Stromal cell of bone marrow (primary cell): ENCODE measurements at regions not wholly inside any gene's neighbourhood (a gene's known extent, or its start where the extent isn't known, plus 50 kb on each side); places are given as distances from the start of the nearest gene placed in this dataset.

Source experiments
- DNase-seq: peaks from one replicate; pipeline ENCODE4 v3.0.0-alpha.2; 2012; ENCODE audit warnings: low read depth

DNA sequence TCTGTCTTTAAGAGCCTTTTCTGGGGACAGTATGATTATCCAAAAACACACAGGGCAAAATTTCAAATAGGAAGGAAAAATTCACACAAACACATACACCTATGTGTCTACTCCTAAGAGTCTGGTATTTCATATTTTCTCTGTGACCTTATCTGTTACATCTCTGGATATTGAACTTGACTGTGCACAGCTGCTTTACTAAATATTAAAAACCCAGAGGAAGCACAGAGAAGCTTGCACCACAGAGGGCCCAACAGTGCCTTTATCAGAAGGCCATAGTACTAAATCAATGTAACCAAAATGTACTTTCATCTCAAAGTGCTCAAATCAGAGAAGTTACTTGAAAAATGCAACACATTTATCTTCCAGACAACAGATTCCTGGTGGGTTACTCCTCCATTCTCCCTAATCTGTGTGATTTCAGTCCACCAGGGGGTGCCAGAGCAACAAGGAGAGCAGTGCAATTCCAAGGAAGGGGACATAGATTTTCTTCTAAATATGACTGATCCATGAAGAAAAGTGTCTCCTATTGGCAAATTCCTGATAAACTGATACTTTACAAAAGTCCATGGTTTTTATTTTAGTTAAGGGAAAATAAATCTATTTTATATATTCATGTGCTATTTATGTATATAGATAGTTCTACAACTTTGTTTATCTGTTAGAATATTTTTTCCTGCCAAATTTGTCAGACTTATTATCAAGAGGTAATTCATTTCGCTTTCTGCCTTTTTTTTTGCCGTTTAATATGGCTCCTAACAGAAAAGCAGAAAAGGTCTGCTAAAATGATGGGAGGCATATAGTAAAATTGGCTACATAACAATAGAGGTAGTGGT lies 617.6 kb downstream of the LRFN5 start:
- peak; percentile 66 for DNase-seq

DNA sequence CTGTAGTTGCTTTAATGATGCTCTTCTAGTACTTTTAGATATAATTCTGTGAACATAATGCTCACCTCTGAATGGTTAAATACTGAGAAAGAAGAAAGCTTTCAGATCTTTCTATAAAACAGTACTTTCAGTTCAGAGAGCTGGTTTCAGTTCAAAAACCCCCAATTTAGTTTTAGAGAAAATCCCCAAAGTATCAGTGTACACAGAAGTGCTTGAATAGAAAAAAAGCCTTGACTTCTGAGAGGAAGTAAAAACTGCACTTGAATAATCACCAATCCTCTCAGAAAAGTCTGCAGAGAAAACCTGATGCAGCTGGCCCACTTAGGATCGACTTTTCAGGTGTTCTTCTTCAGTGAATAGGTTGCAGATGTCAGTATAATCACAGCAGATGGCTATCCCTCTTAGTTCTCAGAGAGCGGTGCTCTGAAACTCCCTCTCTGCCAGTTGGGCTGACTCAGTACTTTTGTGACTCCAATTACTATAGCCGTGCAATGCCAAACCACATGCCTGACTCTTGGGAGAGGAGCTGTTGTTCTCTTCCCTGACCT lies 616.3 kb downstream of the LRFN5 start:
- peak; percentile 86 for DNase-seq

DNA sequence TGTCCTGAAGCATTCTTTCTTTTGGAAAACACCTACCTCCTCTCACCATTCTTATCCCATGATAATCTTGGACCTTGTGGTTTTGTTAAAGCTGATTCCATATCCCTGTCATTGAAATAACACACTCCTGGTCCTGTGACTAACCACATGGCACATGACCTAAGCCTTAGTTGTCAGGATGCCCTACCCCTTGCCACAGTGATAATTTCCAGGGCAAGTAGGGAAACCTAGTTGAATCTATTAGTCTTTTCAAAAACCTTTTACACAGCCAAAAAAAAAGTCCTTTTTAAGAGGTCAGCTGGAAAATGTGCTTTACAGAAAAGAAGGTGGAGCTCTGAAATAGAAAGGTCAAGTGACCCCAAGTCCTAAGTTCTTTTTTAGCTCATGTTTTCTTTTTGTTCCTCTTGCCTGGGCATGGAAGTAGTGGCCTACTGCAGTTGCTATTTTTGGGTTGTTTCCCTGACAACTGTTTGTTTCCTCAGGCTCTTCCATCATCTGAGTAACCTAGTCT lies 608.4 kb downstream of the LRFN5 start:
- peak; percentile 91 for DNase-seq

DNA sequence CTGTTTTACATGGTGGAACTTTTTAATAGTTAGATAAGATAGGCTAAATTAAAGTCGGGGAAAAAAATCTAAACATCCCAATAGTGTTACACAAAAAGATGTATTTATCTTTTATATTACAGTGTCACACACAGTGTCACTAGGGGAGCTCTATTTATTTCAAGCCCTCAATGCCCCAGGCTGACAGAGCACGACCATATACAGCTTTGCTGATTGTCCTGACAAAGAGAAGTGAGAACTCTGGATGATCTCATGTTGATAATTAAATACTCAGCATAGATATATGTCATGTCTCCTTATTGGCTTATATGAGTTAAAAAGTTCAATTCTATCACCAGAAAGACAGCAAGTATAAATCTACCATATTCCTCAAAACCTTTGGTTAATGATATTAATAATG lies 594.3 kb downstream of the LRFN5 start:
- no peak for DNase-seq

DNA sequence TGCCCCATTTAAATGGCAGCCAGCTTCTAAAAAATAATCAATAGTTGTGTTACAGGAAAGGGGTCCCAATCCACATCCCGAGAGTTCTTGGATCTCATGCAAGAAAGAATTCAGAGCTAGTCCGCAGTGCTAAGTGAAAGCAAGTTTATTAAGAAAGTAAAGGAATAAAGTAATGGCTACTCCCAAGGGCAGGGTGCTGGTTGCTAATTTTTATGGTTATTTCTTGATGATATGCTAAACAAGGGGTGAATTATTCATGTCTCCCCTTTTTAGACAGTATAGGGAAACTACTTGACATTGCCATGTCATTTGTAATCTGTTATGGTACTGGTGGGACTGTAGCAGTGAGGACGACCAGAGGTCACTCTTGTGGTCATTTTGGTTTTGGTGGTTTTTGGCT lies 591.3 kb downstream of the LRFN5 start:
- no peak for DNase-seq

DNA sequence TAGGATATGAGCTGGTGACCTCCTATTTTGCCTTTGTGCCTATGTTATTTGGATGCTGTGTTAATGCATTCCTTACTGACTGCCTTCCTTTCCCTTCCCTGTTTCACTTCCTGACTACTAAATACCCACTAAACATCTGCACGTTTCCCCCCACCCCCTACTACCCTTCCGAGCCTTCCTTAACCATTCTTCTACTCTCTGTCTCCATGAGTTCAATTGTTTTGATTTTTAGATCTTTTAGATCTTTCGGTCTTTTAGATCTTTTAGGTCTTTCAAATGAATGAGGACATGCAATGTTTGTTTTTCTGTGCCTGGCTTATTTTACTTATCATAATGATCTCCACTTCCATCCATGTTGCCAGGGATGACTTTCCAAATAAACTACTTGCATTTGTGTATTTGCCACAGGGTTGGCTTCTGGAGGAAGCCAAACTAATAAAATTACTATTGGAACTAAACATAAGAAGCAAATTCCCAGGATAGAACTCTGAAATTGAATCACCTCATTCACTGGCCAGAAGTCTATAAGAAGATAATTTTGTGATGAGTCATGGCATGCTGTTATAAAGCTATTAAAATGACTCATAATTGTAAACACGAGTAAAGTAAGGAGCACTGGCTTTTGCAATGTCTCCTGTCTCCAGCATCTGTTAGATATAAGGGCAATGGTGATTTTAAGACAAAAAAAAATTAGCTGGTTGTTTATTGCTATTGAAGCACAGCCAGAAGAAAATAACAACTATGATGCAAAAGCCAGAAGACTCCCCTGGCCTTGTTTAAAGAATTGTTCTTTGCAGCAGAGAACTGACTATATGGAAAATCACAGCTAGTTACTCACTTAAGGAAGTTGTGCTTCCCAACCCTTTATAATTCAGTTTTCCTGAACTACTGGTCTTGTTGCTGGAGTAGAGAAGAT lies 586.3 kb downstream of the LRFN5 start:
- peak; percentile 93 for DNase-seq

DNA sequence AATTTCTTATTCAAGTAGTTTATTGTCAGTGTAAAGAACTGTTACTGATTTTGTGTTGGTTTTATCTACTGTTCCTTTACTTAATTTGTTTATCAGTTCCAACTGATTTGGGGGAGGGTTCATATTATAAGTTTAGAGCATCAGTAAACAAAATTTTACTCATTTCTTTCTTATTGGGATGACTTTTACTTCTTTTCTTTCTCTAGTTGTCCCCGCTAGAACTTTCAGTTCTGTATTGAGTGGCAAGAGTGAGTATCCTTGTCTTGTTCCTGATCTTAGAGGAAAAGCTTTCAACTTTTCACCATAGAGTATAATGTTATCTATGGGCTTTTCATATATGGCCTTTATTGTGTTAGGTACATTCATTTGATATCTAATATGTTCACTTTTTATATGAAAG lies 584.1 kb downstream of the LRFN5 start:
- DNase-seq = no peak

DNA sequence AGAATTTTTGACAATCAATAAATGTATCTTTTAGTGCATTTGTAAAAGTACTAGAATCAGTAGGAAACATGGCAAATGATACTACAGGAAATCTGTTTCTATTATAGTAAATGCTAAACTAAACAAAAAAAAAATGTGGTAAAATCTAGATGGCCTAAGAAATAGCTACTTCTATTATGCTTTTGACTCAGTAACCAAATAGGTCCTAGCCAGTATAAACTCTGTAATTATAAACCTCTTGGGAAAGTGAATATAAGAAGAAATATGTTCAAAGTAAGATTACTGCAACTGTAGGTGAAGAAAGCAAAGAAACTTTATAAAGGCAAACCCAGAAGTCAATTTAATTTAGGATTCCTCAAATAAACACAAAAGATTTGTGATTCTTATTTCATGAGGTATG lies 581.2 kb downstream of the LRFN5 start:
- peak; percentile 27 for DNase-seq

DNA sequence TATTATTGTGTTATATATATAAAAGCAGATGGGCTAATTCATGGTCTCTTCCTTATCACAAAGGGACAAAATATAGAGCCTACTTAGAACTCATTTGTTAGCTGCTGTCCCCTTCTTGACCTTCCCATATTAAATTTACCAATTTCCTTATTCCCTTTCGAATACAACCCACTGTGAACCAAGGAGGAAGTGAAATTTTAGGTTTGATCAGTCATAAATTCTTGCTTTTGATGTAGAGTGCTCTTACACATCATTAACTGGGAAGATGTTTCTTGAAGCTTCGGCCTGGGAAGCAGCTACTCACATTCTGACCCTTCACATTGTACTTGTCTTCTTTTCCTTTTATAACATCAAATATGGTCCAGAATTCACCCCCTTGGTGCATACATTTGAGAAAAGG lies 579.0 kb downstream of the LRFN5 start:
- DNase-seq = no peak

DNA sequence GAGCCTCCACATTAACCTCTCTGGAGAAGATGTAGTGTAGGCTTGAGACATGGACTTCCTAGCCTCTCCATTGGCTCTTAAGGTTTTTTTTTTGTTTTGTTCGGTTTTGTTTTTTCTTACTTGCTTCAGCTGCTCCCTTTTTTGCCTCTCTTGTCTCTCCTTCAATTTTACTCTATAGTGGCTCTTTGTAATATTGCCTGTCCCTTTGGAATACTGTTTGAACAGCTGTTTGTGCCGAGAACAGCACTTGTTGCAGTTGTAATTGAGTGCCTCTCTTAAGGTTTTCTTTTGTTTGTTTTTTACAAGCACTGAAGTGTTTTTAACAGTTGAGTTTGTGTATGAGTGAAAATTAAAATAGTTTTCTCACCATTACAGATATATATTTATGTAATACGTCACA lies 567.7 kb downstream of the LRFN5 start:
- DNase-seq = no peak

DNA sequence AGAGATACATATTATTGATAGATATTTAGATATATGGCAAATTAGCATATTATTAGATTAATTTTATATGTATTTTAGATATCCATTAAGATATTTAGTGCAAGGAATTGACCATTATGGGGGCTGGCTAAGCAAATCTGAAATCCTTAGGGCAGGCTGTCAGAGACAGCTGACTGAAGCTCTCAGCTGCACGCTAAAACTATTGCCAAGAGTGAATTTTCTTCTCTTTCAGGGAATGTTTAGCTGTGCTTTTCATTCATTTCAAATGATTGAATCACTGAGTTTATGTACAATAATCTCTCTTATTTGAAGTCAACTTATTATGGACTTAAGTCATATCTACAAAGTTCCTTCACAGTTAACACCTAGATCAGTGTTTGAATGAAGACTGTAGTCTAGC lies 566.5 kb downstream of the LRFN5 start:
- no peak for DNase-seq

DNA sequence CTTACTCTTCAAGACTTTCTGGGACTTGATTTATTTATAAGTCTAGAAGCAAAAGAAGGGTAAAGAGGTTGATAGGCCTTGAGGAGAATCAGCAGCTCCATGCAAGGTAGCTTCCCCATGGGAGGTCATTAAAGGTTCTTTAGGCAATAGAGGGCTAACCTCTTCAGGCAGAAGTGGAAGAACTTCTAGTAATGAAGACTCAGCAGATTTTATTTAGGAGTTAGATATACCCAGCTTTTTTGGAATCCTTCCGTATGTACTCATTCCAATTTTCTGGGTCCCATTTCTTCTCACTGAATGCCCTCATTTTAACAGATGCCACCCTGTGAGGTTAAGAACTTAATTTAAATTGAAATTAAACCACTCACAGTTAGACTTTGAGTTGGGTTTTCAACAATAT lies 565.6 kb downstream of the LRFN5 start:
- no peak for DNase-seq

DNA sequence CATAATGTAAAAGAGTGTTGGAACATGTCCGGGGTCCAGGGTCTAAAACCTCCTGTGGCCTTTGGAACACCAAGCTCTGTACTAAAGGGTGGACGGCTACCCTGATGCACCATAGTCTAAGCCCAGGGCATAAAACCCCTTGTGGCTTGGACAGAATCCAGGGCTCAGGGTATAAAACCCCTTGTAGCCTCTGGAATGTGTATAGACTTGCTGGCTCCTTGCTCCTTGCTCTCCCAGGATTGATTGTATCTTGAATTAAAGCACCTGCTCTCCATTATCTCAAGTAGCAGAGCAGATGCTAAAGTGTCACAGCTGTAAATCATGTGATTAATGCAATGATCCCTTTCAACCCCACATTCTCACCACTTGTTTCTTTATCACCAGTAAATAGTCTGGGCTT lies 556.5 kb downstream of the LRFN5 start:
- no peak for DNase-seq

DNA sequence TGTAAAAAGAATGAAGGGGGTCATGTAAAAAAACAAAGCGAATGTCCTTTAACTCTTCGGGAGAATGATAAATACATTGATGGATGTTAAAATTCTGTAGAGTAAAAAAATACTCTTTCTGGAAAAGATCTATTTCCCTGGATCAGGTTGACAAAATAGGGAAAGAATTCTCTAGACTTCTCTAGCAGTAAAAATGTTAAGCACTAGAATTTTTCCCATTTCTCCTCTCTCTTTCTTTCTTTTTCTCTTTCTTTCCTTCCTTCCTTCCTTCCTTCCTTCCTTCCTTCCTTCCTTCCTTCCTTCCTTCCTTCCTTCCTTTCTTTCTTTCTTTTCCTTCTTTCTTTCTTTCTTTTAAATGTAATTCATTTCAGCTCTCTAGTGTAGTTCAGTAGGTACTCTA lies 552.5 kb downstream of the LRFN5 start:
- DNase-seq = no peak

DNA sequence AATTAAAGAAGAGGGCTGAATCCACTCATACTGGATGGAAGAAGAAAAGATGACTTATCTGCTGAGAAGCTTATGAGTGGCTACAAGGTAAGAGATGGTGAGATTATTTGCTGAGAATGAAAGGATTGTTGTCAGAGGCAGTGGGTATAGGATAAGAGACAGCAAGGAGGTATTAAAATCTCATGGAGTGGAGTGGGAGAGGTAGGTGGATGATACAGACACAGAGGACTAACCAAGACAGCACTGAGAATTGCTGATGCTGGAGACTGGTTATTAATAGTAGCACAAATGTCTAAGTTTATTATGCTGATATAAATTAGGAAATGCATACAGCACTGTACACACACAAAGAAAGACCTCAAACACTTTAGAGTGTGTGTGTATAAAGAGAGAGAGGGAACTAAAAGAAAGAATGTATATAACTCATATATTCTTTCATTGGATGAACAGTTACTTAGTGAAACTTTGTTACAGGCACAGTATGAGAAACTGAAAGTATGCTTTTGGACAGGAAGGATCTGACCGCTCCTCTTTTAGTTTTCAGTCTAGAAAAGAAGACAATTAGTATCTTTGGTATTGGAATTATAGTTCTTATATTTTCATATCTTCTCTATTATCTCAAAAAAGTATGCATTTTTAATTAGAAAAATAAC lies 543.1 kb downstream of the LRFN5 start:
- DNase-seq = no peak

DNA sequence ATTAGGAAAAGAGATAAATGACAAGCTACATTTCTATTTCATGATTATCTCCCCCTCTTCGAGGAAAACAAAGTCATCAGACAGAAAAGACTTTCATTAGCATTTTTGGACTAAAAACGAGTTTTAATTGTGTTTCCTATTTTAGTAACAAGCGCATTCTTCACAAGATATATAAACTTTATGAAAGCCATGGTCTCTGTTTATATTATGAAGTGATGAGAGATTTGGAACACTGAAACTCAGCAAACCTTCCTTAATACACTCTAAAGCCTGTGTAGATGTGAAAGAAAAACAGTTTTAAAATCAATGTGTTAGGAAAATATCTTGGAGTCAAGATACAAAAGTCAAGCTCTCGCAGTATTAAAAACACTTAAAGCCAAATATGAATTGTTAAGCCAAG lies 539.1 kb downstream of the LRFN5 start:
- no peak for DNase-seq

DNA sequence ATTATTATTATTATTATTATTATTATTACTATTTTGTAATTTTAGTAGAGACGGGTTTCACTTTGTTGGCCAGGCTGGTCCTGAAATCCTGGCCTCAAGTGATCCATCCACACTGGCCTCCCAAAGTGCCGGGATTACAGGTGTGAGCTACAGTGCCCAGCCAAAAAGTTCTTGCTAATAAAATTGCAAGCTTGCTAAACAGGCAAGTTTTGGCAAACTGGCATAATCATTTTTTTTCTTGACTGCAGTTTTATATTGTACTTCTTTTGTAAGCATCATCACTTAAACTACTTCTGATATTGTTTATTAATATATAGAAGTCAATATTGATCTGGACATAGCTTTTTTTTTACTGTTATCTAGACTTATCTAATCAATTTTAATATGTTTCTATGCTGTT lies 536.4 kb downstream of the LRFN5 start:
- no peak for DNase-seq

DNA sequence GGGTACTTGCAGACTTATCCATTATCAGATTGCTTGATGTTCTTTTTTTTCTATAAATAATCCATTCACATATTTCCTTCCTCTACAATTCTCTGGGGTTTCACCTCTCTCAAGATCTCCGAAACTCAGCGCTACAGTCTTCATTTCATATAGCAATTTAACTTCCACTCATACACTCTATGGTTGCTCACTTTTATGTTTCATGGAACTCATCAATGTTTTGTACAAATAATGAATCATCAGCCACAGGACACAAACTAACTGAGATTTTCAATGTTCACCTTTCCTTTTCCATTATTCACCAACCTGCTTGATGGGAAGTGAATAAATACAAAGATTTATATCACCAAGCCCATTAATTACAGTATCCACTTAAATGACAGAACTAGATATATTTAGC lies 534.7 kb downstream of the LRFN5 start:
- no peak for DNase-seq

DNA sequence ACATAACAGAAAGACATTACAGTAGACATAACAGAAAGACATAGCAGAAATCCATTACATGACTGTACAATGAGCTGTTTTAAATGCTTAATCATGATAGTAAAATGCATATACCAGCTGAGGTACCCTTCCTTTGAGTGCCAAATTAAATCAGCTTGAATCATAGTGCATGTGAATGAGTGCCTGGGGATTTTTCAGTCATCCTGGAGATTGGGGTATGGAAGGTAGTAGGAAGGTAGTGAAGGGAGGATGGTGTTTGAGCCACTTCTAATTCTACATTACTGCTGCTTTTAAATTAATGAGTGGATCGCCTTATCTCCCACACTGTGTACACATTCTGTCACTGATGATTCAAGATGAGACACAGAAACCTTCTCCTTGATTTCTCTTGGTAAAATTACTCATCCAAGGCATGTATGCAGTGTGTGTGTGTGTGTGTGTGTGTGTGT lies 534.2 kb downstream of the LRFN5 start:
- DNase-seq = peak; percentile 67

DNA sequence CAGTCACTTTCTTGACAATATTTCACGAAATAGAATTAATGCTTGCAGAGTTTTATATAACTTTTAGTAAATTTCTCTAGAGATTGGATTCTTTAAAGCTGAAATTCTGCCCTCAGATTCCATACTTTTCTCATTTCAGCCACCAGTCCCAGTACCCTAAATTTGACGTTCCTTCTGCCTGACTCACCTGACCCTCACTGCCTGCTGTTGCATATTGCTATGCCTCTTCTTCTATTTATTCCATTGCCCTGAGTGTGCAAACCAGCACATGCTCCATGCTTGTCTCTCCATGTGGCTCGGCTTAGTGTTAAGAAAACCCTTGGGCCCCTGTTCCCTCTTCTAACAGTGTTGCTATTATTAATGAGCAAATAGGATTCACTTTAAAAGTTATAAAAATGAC lies 533.3 kb downstream of the LRFN5 start:
- DNase-seq = no peak

DNA sequence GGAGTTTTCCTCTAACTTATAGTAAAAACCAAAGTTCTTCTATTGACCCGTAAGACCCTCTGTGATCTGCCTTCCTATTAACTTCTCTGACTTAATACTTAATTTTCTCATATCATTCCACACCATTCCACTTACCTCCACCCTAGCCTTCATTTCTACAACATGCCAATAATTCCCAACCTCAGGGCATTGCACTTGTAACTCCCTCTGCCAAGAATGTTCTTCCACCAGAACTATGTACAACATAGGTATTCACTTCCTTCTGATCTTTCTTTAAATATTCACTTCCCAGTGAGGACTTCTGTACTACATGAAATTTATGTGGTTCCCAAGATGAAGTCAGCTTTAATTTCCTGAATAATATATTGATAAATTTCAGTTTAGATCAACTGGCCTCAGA lies 531.7 kb downstream of the LRFN5 start:
- no peak for DNase-seq

DNA sequence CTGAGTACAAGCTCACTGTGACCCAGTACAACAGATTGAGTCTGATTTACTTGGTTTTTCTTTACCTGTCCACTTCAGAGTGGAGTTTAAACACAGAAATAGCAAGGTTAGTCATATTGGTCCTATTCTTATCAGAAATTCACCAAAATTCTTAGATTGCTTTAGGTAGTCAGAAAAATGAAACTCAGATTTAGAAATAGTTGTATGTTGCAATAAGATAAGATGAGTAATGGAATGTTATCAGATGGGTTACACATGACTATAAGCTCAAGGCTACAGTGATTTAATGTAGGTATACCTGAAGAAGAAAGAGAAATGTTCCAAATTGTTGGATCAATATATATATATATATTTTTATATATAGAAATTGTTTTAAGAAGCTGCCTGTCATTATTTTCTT lies 524.1 kb downstream of the LRFN5 start:
- DNase-seq = no peak
